NOMO-1 treated with dmso at 0.1 percent for 144 hours (cell line): ENCODE measurements at regions not wholly inside any gene's neighbourhood (a gene's known extent, or its start where the extent isn't known, plus 50 kb on each side); places are given as distances from the start of the nearest gene placed in this dataset.

Source experiments
- DNase-seq: peaks from one replicate; lab custom pipeline; 2025; ENCODE audit not compliant: unreplicated experiment; lab: John Stamatoyannopoulos, UW

GRCh38 chr12:94754653-94755052 lies 104.3 kb upstream of the TMCC3 start:
- DNase-seq, result no peak

- no peak for DNase-seq
Measured at GRCh38 chr12:94753036-94753679, 102.8 kb upstream of the TMCC3 start.

GRCh38 chr12:94750864-94751263 lies 100.5 kb upstream of the TMCC3 start:
- no peak for DNase-seq

GRCh38 chr12:94749890-94750289 lies 99.5 kb upstream of the TMCC3 start:
- no peak for DNase-seq

GRCh38 chr12:94749455-94749854 lies 99.1 kb upstream of the TMCC3 start:
- no peak for DNase-seq

DNA sequence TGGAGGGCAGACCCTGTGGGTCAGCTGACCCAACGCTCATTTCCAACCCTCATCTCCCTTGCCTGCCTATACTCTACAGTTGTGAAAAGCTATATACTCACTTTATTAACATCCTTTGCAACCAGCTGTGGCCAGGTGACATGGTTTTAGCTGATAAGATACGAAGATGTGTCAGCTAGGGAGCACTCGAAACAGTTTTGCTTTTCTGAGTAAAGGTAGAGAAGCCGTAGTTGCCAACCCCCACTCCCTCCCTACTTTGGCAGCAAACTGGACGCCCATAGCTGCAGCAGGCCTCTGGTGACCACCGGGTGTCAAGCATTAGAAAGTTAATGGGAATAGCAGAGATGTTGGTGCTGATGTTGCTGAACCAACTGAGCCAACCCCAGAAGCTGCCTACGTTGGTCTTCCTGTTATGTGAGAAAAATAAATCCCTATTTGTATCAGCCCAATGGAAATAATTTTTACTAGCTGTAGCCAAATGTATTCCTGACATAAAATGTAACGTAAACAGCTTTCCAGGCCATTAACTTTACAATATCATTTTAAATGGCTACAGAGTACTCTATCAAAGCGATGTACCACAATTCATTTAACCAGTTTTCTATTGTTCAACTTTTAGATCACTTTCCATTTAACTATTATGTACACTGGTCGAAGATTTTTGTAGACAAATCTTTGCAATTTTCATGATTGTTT lies 98.5 kb upstream of the TMCC3 start:
- DNase-seq, result no peak

GRCh38 chr12:94745562-94745961 lies 95.2 kb upstream of the TMCC3 start:
- no peak for DNase-seq

DNA sequence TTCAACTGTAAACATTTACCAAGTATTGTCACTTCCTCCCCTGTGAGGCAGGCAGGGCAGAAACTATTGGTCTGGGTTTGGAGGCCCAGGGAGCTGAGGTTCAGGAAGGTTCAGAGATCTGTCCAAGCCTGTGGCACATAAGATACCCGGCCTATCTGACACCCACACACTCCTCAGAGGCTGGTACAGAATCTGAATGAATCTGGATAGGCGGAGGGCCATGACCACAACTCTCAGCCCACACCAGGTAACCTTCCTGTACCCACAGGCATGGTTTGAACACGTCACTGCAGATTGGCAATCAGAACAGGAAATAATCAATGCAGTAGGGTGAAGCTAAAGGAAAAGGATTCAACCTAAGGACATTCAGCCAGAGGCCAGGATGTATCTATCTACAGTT lies 92.8 kb upstream of the TMCC3 start:
- no peak for DNase-seq

GRCh38 chr12:94740601-94741362 lies 90.4 kb upstream of the TMCC3 start:
- no peak for DNase-seq

- DNase-seq, result no peak
Measured at GRCh38 chr12:94736820-94737219, 86.5 kb upstream of the TMCC3 start.

- no peak for DNase-seq
Measured at GRCh38 chr12:94736004-94736403, 85.6 kb upstream of the TMCC3 start.

GRCh38 chr12:94733727-94734126 lies 83.4 kb upstream of the TMCC3 start:
- DNase-seq, result no peak

DNA sequence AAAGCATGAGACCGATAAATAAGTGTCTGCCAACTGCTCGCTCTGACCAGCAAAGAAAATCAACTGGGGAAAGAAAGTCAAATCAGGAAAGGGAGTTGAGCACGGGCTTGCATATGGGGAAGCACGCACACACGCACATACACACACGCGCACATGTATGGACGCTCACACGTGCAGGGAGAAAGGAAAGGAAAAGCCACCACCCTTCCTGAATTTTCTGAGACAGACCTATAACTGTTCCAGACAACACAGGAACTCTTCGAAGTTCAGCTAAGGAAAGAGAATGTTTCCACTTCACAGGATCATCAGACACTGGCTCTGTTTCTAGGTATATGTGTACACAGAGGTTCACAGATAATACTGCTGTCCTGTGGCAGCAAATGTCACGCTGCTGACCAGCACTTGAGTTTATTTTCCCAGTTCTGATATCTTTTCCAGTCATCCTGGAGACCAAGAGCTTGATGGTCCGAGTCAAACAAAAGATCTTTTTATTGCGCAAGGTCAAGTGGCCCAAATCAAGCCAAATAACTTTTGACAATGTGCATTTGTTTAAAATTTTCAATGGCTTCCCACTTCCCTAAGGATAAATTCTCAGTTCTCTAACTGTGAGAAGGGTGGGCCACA lies 82.1 kb upstream of the TMCC3 start:
- DNase-seq, result no peak

- DNase-seq, result no peak
Measured at GRCh38 chr12:94731733-94732360, 81.5 kb upstream of the TMCC3 start.

GRCh38 chr12:94730847-94731246 lies 80.5 kb upstream of the TMCC3 start:
- DNase-seq, result no peak

GRCh38 chr12:94726236-94726835 lies 76.0 kb upstream of the TMCC3 start:
- no peak for DNase-seq

- no peak for DNase-seq
Measured at GRCh38 chr12:94725375-94726168, 75.2 kb upstream of the TMCC3 start.

DNA sequence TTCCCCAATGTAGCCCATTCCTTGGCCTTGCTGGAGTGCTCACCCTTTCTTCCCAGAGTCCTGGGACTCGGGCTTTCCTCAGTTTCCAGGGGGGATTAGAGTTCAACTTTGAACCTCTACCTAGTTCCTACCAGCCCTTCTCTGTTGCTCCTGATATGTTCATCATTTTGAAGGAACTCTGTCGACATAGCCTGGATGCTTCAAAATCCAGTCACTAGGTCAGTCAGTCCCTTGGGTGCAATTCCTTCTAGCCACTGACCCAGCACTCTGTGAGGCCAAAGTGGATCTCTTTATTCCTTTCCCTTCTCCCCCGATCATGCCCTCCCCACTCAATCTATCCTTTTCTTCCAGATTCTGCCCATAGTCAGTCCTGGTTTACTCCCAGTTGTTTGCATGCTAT lies 72.3 kb upstream of the TMCC3 start:
- no peak for DNase-seq

- DNase-seq, result peak; percentile 38
Measured at GRCh38 chr12:94721173-94721572, 70.8 kb upstream of the TMCC3 start.

GRCh38 chr12:94718114-94718513 lies 67.8 kb upstream of the TMCC3 start:
- DNase-seq, result no peak
